Lung (tissue), 11 donors: ENCODE measurements at regions not wholly inside any gene's neighbourhood (a gene's known extent, or its start where the extent isn't known, plus 50 kb on each side); places are given as distances from the start of the nearest gene placed in this dataset.

Experiments used
- ATAC-seq: fragments of 200-7000 bp; cut with Tn5 transposase; one replicate; pipeline ENCODE4 v1.9.1; 2020; ENCODE audit warnings: moderate number of reproducible peaks; ENCODE audit not compliant: insufficient read depth, low FRiP score
- DNase-seq, 3 donors: peaks; one replicate each; pipeline ENCODE4 v3.0.0-alpha.2; 2013 to 2017
- H3K27ac ChIP-seq, 2 donors: one replicate each; pipeline ENCODE4 v1.5.1; 2013; ENCODE audit warnings: mild to moderate bottlenecking in 2 of 2, moderate library complexity in 2 of 2, control low read depth in 1 of 2, inconsistent platforms in 1 of 2, low read depth in 1 of 2, low read length in 1 of 2
- H3K27me3 ChIP-seq, 3 donors: one replicate each; pipeline ENCODE4 v1.5.1; 2013; ENCODE audit warnings: low read length in 2 of 3; ENCODE audit not compliant: control insufficient read depth in 3 of 3, insufficient read depth in 3 of 3
- H3K36me3 ChIP-seq, 4 donors: one replicate each; pipeline ENCODE4 v1.5.1; 2013; ENCODE audit warnings: low read length in 4 of 4, mild to moderate bottlenecking in 1 of 4, moderate library complexity in 1 of 4; ENCODE audit not compliant: control insufficient read depth in 4 of 4, insufficient read depth in 4 of 4
- H3K4me1 ChIP-seq, 5 donors: one replicate each; pipeline ENCODE4 v1.5.1; 2013; ENCODE audit warnings: low read length in 5 of 5, mild to moderate bottlenecking in 2 of 5, moderate library complexity in 1 of 5; ENCODE audit not compliant: control insufficient read depth in 5 of 5, insufficient read depth in 5 of 5
- H3K4me3 ChIP-seq: one replicate; pipeline ENCODE4 v1.5.1; 2013; ENCODE audit warnings: mild to moderate bottlenecking, control low read depth, moderate library complexity
- H3K9ac ChIP-seq, 2 donors: one replicate each; pipeline ENCODE4 v1.5.1; 2013; ENCODE audit warnings: low read length in 2 of 2, control low read depth in 1 of 2; ENCODE audit not compliant: insufficient read depth in 1 of 2
- H3K9me3 ChIP-seq, 4 donors: one replicate each; pipeline ENCODE4 v1.5.1; 2013; ENCODE audit warnings: low read length in 3 of 4, mild to moderate bottlenecking in 1 of 4, moderate library complexity in 1 of 4; ENCODE audit not compliant: control insufficient read depth in 4 of 4, insufficient read depth in 3 of 4
- WGBS, 2 donors: extraction: QIAGEN DNeasy Blood & Tissue Kit; methylation state at CpG; one replicate each; pipeline ENCODE4 v1.1.7; 2013; 5-methylcytosine and 5-hydroxymethylcytosine counted together
- TF ChIP-seq, protein P1 (sequence below): IDR thresholded peaks from 2 replicates; pipeline ENCODE4 v1.5.1; 2012; ENCODE audit warnings: mild to moderate bottlenecking; ENCODE audit errors: control extremely low read depth, extremely low read depth
- donor health status: control.
- donor health status: control.
- donor health status: Bipolar disorder and iron deficiency.
- donor health status: healthy.
- donor health status: DM: yes; HTN: yes; CAD: no.

DNA sequence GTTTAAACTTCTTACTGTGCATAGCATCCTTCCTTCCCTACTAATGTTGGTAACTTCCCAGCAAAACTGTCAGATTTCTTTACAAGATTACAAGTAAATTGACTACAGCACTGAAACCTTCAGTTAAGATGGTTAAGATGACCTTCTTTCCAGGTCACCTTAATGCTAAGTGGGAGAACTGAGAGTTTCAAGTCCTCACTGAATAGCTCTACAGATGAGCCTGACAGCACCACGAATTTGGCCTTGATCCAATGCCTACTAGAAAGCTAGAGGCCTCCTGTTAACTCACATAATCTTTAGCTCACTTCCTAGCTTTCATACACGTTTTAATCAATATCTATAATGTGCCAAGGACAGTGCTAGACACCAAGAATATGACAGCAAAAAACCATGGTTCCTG is 276.0 kb upstream of the PLD5 start:
- 33 to 45% methylated on average over 2 of the region's 2 CpGs for WGBS, 2 donors
- Histone ChIP-seq H3K9ac (no peak overlapping the region), H3K36me3 (no peaks in the 10 kb centered on the region), H3K27me3 (no peaks in the 10 kb centered on the region), H3K4me3 (no peak overlapping the region), H3K9me3 (no peaks in the 10 kb centered on the region), H3K4me1 (no peaks in the 10 kb centered on the region), H3K27ac (no peak overlapping the region)
- TF ChIP-seq, protein P1, sequence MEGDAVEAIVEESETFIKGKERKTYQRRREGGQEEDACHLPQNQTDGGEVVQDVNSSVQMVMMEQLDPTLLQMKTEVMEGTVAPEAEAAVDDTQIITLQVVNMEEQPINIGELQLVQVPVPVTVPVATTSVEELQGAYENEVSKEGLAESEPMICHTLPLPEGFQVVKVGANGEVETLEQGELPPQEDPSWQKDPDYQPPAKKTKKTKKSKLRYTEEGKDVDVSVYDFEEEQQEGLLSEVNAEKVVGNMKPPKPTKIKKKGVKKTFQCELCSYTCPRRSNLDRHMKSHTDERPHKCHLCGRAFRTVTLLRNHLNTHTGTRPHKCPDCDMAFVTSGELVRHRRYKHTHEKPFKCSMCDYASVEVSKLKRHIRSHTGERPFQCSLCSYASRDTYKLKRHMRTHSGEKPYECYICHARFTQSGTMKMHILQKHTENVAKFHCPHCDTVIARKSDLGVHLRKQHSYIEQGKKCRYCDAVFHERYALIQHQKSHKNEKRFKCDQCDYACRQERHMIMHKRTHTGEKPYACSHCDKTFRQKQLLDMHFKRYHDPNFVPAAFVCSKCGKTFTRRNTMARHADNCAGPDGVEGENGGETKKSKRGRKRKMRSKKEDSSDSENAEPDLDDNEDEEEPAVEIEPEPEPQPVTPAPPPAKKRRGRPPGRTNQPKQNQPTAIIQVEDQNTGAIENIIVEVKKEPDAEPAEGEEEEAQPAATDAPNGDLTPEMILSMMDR = no peak
- DNase-seq = no peak
- ATAC-seq = no peak

DNA sequence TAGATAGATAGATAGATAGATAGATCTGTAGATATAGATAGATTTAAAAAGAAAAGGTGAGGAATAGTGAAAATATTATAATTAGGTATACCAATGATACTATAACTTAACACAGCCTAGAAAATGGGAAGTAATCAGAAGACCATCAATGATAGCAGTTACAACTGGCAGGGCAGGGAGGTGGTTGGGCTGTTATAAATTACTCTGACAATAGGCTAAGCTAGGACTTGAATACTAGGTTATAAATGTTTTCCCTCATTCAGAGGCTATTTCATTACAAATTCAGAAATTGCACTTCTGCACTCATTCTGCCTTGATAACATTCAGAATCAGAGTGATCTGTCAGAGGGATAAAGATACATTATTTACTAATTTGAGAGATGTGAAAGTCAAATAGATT is 273.4 kb upstream of the PLD5 start:
- no peaks in the 10 kb centered on the region for H3K36me3 ChIP-seq
- no peak overlapping the region for H3K9ac ChIP-seq
- H3K9me3 ChIP-seq = no peaks in the 10 kb centered on the region
- TF ChIP-seq, protein P1 = no peak
- no peak overlapping the region for H3K4me3 ChIP-seq
- no peaks in the 10 kb centered on the region for H3K27me3 ChIP-seq
- no peak for ATAC-seq
- no peaks in the 10 kb centered on the region for H3K4me1 ChIP-seq
- DNase-seq = no peak
- H3K27ac ChIP-seq = no peak overlapping the region

DNA sequence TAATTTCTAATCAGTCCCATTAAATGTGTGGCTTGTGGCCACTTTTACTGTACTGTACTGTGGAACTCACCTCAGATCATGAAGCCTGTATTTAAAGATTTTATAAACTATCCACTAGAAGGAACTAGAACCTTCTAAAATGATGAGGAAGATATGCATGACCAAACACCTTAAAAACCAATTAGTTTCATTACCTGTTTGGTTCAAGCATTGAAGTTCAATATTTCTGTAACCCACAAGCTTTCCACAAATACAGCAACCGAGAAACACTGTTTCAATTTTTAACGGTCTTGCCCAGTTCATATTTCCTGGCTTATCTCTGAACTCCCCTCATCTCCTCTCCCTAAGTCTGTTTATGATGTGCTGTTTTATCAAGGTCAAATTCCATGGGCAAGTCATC is 264.3 kb upstream of the PLD5 start:
- Histone ChIP-seq H3K9ac (no peak overlapping the region), H3K4me3 (no peak overlapping the region), H3K4me1 (no peaks in the 10 kb centered on the region), H3K27me3 (no peaks in the 10 kb centered on the region), H3K9me3 (peaks cover 0 to 2% (median 0%) of the 10 kb centered on the region in 4 donors), H3K27ac (no peak overlapping the region), H3K36me3 (no peaks in the 10 kb centered on the region)
- no peak for DNase-seq
- 44 to 53% methylated on average over 2 of the region's 2 CpGs for WGBS, 2 donors
- ATAC-seq = no peak
- TF ChIP-seq, protein P1 = no peak

DNA sequence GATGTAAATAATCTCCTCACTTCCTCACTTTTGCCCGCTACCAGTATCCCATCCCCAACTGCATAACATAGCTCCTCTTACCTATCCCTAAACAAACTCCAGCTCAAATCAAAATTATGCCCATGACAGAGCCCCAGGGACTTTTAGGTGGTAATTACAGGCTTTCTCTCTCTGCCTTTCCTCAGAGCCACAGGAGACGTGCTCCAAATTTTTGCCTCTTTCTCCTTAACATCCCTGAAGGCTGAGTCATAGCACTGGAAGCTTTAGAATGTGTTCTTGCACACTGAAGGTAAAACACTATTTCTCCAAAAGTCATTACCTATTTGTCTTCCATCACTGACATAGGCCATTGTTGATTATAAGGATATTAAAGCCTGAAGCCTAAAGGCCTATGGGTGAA is 263.5 kb upstream of the PLD5 start:
- no peak overlapping the region for H3K4me3 ChIP-seq
- no peaks in the 10 kb centered on the region for H3K27me3 ChIP-seq
- H3K36me3 ChIP-seq = no peaks in the 10 kb centered on the region
- DNase-seq (no peak), ATAC-seq (no peak)
- peaks cover 0 to 2% (median 0%) of the 10 kb centered on the region in 4 donors for H3K9me3 ChIP-seq
- no peak overlapping the region for H3K9ac ChIP-seq
- no peak overlapping the region for H3K27ac ChIP-seq
- WGBS, 2 donors = 75 to 81% methylated on average over 2 of the region's 2 CpGs
- TF ChIP-seq, protein P1 = no peak
- no peaks in the 10 kb centered on the region for H3K4me1 ChIP-seq
